NCI-H460 (cell line): ENCODE measurements at regions not wholly inside any gene's neighbourhood (a gene's known extent, or its start where the extent isn't known, plus 50 kb on each side); places are given as distances from the start of the nearest gene placed in this dataset.
"Not testable (repeated sequence)": the region's sequence is repeated elsewhere in the genome, so short reads cannot be mapped to it uniquely, and the experiment has no call there.

ENCODE experiments used
- DNase-seq: peaks from one replicate; pipeline ENCODE4 v3.0.0-alpha.2; 2016; ENCODE audit warnings: low read depth; ENCODE audit errors: extremely low read depth

- peak; percentile 84 for DNase-seq
Measured at GRCh38 chr7:149714081-149714909, 59.1 kb downstream of the ZNF467 start.

- no peak for DNase-seq
Measured at GRCh38 chr7:149713731-149714068, 59.7 kb downstream of the ZNF467 start.

- DNase-seq: no peak
Measured at GRCh38 chr7:149713061-149713730, 60.2 kb downstream of the ZNF467 start.

DNA sequence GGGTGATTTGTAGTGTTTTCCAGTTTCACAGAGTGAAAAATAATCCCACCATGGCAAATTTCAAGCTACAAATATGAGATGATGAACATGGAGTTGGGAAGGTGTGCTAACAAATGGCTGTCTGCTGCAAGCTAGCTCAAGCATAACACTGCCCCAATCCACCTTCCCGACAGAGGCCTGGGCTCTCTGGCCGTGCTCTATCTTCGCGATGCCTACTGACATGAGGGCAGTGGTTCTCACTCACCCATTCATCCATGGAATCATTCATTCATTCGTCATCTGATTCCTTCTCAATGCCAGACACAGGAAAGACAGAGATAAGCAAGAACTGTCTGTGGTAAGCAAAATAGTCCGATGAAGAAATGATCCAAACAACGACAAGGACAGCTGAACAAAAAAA lies 65.4 kb downstream of the ZNF467 start:
- no peak for DNase-seq

DNA sequence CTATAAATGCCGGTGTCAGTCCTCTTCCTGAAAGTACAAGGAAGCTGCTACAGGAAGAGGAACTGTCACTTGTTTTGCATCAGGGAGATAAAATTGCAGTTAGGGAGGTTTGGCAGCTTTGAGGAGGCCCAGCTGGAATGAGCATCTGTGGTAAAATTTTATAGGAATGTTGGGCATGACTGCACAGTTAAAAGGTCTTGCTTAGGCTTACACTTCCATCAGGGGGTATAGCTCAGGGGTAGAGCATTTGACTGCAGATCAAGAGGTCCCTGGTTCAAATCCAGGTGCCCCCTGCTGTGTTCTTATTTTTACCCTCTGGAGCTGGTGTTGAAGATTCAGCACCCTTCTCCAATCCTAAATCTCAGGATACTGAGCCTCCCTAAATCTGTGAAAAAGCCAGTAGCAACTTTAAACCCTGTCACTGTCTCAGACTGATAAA lies 65.9 kb downstream of the ZNF467 start:
- DNase-seq: no peak

- no peak for DNase-seq
Measured at GRCh38 chr7:149706398-149706797, 67.0 kb downstream of the ZNF467 start.

GRCh38 chr7:149704507-149704906 lies 68.9 kb downstream of the ZNF467 start:
- DNase-seq: no peak

GRCh38 chr7:149703044-149703650 lies 70.2 kb downstream of the ZNF467 start:
- DNase-seq: no peak

GRCh38 chr7:149701495-149702240 lies 71.7 kb downstream of the ZNF467 start:
- DNase-seq: no peak

GRCh38 chr7:149697767-149698166 lies 75.6 kb downstream of the ZNF467 start:
- not testable (repeated sequence) for DNase-seq

DNA sequence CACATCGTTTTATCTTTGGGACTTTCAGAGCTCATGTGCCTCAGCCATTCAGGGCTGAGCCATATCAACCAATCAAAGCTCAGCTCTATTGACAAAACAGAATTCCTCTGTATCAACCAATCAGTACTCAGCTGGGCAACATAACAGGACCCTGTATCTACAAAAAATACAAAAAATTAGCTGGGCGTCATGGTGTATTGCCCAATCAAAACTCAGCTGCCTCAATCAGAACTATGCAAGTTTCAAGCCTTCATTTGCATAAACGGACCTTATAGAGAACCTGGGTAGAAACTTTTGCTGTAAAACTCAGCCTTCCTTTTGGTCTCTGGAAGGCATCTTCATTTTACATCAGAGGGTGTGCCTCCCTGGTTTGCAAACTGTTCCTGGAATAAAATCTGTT lies 77.1 kb downstream of the ZNF467 start:
- DNase-seq: no peak

DNA sequence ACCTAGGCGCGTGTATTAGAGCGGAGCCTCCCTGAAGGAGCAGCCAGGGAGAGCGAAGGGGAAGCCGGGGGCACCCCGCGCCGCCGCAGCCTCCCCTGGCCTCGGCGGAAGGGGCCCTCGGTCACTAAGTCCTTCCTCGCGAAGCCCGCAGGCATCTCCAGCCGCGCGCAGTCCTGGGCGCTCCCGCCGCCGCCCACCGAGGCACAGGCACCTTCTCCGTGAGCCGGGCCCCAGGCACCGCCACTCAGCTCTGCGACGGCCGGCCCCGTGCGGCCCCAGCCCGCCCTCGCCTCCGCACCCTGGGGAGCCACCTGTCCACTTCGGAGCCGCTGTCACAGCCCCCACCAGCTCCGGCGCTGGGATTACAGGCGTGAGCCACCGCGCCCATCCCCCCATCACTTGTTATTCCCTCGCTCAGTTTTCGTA lies 80.8 kb downstream of the ZNF467 start:
- no peak for DNase-seq

GRCh38 chr7:149692056-149692455 lies 81.3 kb downstream of the ZNF467 start:
- no peak for DNase-seq

- peak; percentile 79 for DNase-seq
Measured at GRCh38 chr7:149690688-149691446, 82.5 kb downstream of the ZNF467 start.

- DNase-seq: no peak
Measured at GRCh38 chr7:149689291-149689721, 84.1 kb downstream of the ZNF467 start.

DNA sequence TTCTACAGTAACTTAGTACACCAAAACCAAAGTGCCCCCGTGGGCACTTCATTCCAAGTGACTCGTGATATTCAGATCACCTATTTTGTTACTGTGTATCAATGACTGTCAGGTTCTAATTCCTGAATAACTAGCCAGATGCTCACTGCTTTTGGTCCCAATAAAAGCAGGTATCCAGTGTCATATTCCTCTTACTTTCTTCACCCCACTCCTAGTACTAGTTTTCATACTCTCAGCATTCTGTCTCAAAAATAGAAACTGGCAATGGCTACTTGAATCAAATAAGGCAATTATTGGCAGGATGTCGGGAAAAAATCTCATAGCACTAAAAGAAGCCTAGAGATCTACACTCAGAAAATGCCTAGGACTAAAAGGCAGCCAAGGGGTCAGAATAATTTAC lies 84.6 kb downstream of the ZNF467 start:
- no peak for DNase-seq

DNA sequence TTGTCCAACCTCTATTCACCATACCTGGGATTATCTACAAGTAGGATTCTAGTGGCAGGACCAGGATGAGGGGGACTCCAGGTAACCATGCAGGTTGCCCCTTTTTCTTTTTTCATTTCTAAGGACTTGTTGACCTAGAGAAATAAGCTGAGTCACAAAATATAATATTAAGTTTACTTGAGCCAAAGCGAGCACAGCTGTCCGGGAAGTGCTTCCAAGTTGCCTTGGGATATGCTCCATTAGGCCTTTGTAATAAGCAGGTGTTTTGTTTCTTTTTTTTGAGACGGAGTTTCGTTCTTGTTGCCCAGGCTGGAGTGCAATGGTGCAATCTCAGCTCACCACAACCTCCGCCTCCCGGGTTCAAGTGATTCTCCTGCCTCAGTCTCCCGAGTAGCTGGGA lies 85.6 kb downstream of the ZNF467 start:
- not testable (repeated sequence) for DNase-seq

- no peak for DNase-seq
Measured at GRCh38 chr7:149686449-149686848, 86.9 kb downstream of the ZNF467 start.

DNA sequence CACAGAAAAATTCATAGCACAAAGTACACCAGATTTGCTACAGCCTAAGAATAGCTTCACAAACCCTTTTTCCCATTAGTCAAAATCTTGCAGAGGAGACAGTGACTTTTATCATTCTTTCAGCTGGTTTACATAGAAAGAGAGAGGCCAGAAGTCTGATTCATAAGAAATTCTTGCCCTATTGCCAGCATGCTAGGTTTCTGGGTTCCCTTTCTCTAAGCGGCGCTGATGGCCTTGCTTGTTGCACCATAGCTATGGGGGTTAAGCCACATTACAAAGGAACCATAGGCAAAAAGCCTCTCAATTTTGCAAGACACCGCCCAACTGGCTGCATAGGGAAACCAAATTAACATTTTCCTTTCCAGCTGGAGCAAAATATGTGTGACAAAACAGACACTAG lies 87.4 kb downstream of the ZNF467 start:
- DNase-seq: no peak

DNA sequence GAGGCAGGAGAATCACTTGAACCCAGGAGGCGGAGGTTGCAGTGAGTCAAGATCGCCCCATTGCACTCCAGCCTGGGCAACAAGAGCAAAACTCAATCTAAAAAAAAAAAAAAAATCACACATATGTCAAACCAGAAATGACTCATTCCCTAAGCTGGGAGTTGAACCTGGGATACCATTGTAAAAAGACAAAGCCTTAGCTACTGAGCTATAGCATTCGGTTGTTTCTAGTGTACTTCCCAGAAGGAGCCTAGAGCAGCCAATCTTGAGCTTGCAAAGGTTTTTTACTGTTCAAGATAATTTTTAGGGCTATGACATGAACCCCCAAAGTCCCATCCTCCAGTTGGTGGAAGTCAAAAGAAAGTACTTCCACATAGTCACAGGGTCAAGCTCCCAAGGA lies 87.9 kb downstream of the ZNF467 start:
- DNase-seq: no peak
